ENCODE measurements at regions not wholly inside any gene's neighbourhood (a gene's known extent, or its start where the extent isn't known, plus 50 kb on each side); places are given as distances from the start of the nearest gene placed in this dataset.
A peak's percentile ranks its signal among the peaks of the same experiment; 100 is the strongest.

DNA sequence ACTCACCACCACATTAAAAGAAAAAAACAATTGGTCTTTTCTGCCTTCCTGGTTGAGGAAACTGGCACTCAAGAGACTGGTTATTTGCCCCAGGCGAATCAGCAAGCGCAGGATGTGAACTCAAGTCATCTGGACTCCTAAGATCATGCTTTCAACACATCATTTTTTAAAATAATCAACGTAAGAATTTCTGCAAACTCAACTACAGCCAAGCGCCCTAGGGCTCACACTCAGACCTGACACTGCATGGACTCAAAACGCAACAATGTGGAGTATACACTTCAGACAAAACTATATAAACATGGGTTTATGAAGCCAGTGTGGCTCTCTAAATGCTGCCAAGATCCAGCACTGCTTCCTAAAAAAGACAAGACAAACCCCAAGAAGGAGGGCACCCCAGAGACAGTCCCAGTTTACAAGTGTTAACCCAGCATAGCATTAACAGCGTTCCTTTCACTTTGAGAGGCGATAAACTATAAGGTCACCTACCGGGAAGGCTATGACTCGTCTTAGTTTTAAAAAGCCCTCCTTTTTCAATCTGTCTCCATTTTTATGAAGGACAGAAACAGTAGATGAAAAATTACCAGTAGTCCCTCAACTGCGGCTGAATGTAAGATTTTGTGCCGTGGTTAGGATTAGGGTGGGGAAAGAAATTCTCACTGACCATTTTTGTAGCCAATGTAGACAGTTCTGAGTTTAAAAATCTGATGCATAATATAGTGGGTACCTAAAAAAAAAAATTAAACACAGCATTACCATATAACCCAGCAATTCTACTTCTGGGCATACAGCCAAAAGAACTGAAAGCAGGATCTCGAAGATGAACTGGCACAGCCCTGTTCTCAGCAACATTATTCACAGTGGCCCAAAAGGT is 54.8 kb downstream of the SIPA1L2 start:
- no peak overlapping the region for H3K27ac ChIP-seq (ENCODE audit: low read depth in 1 of 2, low read length in 2 of 2)
- Mint-ChIP-seq H3K9me3 (no peaks in the 10 kb centered on the region), H3K27me3 (no peaks in the 10 kb centered on the region), H3K4me1 (ENCODE audit: low read depth) (peaks cover 49% of the 10 kb centered on the region), H3K4me3 (no peak overlapping the region), H3K36me3 (ENCODE audit: low read depth) (no peaks in the 10 kb centered on the region), H3K27ac (no peak overlapping the region)
- ChIA-PET POLR2A (no interaction called here), CTCF (no interaction called here)
- no peaks in the 10 kb centered on the region for H3K27me3 ChIP-seq (ENCODE audit: control insufficient read depth in 1 of 2, insufficient read depth in 2 of 2, low read length in 2 of 2)
- no peaks in the 10 kb centered on the region for H3K9me3 ChIP-seq (ENCODE audit: control insufficient read depth in 1 of 2, insufficient read depth in 1 of 2, low read length in 2 of 2)
- TF ChIP-seq, protein P1, sequence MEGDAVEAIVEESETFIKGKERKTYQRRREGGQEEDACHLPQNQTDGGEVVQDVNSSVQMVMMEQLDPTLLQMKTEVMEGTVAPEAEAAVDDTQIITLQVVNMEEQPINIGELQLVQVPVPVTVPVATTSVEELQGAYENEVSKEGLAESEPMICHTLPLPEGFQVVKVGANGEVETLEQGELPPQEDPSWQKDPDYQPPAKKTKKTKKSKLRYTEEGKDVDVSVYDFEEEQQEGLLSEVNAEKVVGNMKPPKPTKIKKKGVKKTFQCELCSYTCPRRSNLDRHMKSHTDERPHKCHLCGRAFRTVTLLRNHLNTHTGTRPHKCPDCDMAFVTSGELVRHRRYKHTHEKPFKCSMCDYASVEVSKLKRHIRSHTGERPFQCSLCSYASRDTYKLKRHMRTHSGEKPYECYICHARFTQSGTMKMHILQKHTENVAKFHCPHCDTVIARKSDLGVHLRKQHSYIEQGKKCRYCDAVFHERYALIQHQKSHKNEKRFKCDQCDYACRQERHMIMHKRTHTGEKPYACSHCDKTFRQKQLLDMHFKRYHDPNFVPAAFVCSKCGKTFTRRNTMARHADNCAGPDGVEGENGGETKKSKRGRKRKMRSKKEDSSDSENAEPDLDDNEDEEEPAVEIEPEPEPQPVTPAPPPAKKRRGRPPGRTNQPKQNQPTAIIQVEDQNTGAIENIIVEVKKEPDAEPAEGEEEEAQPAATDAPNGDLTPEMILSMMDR (IDR thresholded peaks at IDR 0.05): no peak
- peaks cover 21% of the 10 kb centered on the region for H3K4me1 ChIP-seq (ENCODE audit: insufficient read depth, low read length)
- DNase-seq: peak in 1 of 14 experiments; percentile 15
- no peak for ATAC-seq (ENCODE audit: poor library complexity)
- intact Hi-C loops (cut with DNase I, micrococcal nuclease): no loop called here
- no peaks in the 10 kb centered on the region for H3K36me3 ChIP-seq (ENCODE audit: insufficient read depth, low read length)
- H3K4me3 ChIP-seq (ENCODE audit: low read length): no peak overlapping the region

DNA sequence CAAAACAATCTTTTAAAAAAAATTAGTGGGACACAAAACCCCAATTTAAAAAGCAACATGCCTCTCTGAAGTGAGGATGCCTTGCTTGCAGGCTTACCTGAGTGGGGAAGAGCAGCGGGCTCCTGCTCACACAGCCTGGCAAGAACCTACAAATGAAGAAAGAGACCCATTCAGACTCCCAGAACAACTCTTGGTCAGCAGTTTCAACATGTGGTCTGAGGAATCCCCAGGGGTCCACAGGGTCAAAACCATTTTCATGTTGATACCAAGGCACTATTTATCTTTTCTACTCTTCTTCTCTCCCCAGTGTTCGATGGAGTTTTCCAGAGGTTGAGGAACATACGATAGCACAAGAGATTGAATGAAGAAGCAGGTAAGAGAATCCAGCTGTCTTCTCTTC is 55.9 kb downstream of the SIPA1L2 start:
- intact Hi-C loops (cut with DNase I, micrococcal nuclease): no loop called here
- Histone ChIP-seq H3K4me1 (ENCODE audit: insufficient read depth, low read length) (peaks cover 10% of the 10 kb centered on the region), H3K27ac (ENCODE audit: low read depth in 1 of 2, low read length in 2 of 2) (no peak overlapping the region), H3K27me3 (ENCODE audit: control insufficient read depth in 1 of 2, insufficient read depth in 2 of 2, low read length in 2 of 2) (no peaks in the 10 kb centered on the region), H3K9me3 (ENCODE audit: control insufficient read depth in 1 of 2, insufficient read depth in 1 of 2, low read length in 2 of 2) (peaks cover 0 to 3% of the 10 kb centered on the region in 2 experiments), H3K4me3 (ENCODE audit: low read length) (no peak overlapping the region), H3K36me3 (ENCODE audit: insufficient read depth, low read length) (no peaks in the 10 kb centered on the region)
- no peak overlapping the region for H3K27ac Mint-ChIP-seq
- no peak overlapping the region for H3K4me3 Mint-ChIP-seq
- H3K36me3 Mint-ChIP-seq (ENCODE audit: low read depth): no peaks in the 10 kb centered on the region
- no peaks in the 10 kb centered on the region for H3K27me3 Mint-ChIP-seq
- CTCF ChIA-PET: no interaction called here
- DNase-seq: no peak
- no peaks in the 10 kb centered on the region for H3K9me3 Mint-ChIP-seq
- POLR2A ChIA-PET: no interaction called here
- TF ChIP-seq, protein P1 (IDR thresholded peaks at IDR 0.05): no peak
- H3K4me1 Mint-ChIP-seq (ENCODE audit: low read depth): peaks cover 39% of the 10 kb centered on the region
- no peak for ATAC-seq (ENCODE audit: poor library complexity)

DNA sequence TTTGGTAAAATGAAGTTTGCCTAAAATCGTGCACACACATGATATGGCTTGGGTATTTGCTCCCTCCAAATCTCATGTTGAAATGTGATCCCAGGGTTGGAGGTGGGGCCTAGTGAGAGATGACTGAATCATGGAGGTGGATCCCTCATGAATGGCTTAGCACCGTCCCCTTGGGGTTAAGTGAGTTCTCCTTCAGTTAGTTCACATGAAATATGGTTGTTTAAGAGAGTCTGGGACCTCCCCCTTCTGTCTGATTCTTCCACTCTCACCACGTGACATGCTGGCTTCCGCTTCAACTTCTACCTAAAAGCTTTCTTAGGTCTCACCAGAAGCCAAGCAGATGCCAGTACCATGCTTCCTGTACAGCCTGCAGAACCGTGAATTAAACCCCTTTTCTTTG is 58.4 kb downstream of the SIPA1L2 start:
- no peak overlapping the region for H3K4me3 Mint-ChIP-seq
- intact Hi-C loops (cut with DNase I, micrococcal nuclease): no loop called here
- peaks cover 0 to 3% of the 10 kb centered on the region in 2 experiments for H3K9me3 ChIP-seq (ENCODE audit: control insufficient read depth in 1 of 2, insufficient read depth in 1 of 2, low read length in 2 of 2)
- H3K4me1 Mint-ChIP-seq (ENCODE audit: low read depth): peaks cover 15% of the 10 kb centered on the region
- no peak overlapping the region for H3K27ac Mint-ChIP-seq
- ChIA-PET POLR2A (no interaction called here), CTCF (no interaction called here)
- H3K4me1 ChIP-seq (ENCODE audit: insufficient read depth, low read length): peaks cover 10% of the 10 kb centered on the region
- H3K9me3 Mint-ChIP-seq: no peaks in the 10 kb centered on the region
- ATAC-seq (ENCODE audit: poor library complexity) (no peak), DNase-seq (no peak)
- no peaks in the 10 kb centered on the region for H3K36me3 Mint-ChIP-seq (ENCODE audit: low read depth)
- H3K27me3 Mint-ChIP-seq: no peaks in the 10 kb centered on the region
- TF ChIP-seq, protein P1 (IDR thresholded peaks at IDR 0.05): no peak
- no peaks in the 10 kb centered on the region for H3K27me3 ChIP-seq (ENCODE audit: control insufficient read depth in 1 of 2, insufficient read depth in 2 of 2, low read length in 2 of 2)
- H3K27ac ChIP-seq (ENCODE audit: low read depth in 1 of 2, low read length in 2 of 2): no peak overlapping the region
- H3K36me3 ChIP-seq (ENCODE audit: insufficient read depth, low read length): no peaks in the 10 kb centered on the region
- no peak overlapping the region for H3K4me3 ChIP-seq (ENCODE audit: low read length)
